ENCODE measurements at regions not wholly inside any gene's neighbourhood (a gene's known extent, or its start where the extent isn't known, plus 50 kb on each side); places are given as distances from the start of the nearest gene placed in this dataset.

- TF ChIP-seq EZH2phosphoT487 (IDR thresholded peaks at IDR 0.05; ENCODE audit: unreplicated experiment) (no peak), POLR2AphosphoS5 (IDR thresholded peaks at IDR 0.05; ENCODE audit: low read depth) (no peak), EZH2 (IDR thresholded peaks at IDR 0.05; ENCODE audit: low read depth, unreplicated experiment) (no peak), ETS1 (IDR thresholded peaks at IDR 0.05) (no peak), CREB1 (CRISPR knock-in tag; IDR thresholded peaks at IDR 0.05; ENCODE audit: low read depth) (no peak), JUNB (IDR thresholded peaks at IDR 0.05; ENCODE audit: unreplicated experiment) (no peak), NANOG (IDR thresholded peaks at IDR 0.05; ENCODE audit: borderline replicate concordance) (no peak)
- TF ChIP-seq, protein P1, sequence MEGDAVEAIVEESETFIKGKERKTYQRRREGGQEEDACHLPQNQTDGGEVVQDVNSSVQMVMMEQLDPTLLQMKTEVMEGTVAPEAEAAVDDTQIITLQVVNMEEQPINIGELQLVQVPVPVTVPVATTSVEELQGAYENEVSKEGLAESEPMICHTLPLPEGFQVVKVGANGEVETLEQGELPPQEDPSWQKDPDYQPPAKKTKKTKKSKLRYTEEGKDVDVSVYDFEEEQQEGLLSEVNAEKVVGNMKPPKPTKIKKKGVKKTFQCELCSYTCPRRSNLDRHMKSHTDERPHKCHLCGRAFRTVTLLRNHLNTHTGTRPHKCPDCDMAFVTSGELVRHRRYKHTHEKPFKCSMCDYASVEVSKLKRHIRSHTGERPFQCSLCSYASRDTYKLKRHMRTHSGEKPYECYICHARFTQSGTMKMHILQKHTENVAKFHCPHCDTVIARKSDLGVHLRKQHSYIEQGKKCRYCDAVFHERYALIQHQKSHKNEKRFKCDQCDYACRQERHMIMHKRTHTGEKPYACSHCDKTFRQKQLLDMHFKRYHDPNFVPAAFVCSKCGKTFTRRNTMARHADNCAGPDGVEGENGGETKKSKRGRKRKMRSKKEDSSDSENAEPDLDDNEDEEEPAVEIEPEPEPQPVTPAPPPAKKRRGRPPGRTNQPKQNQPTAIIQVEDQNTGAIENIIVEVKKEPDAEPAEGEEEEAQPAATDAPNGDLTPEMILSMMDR (conservative IDR thresholded peaks at IDR 0.05; ENCODE audit: low read depth in 2 of 2), result no peak
- TF ChIP-seq, protein P2, sequence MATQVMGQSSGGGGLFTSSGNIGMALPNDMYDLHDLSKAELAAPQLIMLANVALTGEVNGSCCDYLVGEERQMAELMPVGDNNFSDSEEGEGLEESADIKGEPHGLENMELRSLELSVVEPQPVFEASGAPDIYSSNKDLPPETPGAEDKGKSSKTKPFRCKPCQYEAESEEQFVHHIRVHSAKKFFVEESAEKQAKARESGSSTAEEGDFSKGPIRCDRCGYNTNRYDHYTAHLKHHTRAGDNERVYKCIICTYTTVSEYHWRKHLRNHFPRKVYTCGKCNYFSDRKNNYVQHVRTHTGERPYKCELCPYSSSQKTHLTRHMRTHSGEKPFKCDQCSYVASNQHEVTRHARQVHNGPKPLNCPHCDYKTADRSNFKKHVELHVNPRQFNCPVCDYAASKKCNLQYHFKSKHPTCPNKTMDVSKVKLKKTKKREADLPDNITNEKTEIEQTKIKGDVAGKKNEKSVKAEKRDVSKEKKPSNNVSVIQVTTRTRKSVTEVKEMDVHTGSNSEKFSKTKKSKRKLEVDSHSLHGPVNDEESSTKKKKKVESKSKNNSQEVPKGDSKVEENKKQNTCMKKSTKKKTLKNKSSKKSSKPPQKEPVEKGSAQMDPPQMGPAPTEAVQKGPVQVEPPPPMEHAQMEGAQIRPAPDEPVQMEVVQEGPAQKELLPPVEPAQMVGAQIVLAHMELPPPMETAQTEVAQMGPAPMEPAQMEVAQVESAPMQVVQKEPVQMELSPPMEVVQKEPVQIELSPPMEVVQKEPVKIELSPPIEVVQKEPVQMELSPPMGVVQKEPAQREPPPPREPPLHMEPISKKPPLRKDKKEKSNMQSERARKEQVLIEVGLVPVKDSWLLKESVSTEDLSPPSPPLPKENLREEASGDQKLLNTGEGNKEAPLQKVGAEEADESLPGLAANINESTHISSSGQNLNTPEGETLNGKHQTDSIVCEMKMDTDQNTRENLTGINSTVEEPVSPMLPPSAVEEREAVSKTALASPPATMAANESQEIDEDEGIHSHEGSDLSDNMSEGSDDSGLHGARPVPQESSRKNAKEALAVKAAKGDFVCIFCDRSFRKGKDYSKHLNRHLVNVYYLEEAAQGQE (IDR thresholded peaks at IDR 0.05; ENCODE audit: unreplicated experiment), result no peak
Measured at GRCh38 chr10:130812381-130813148, 499.0 kb downstream of the TCERG1L start.

Data from GM23338 (cell line).